AG10803 (cell line): ENCODE measurements at regions not wholly inside any gene's neighbourhood (a gene's known extent, or its start where the extent isn't known, plus 50 kb on each side); places are given as distances from the start of the nearest gene placed in this dataset.

ENCODE experiments used
- DNase-seq: peaks from one replicate; pipeline ENCODE4 v3.0.0; 2010; ENCODE audit warnings: low read depth
- H3K4me3 ChIP-seq: 2 replicates; pipeline ENCODE4 v1.5.1; 2011; ENCODE audit warnings: mild to moderate bottlenecking, low read length, control low read depth
- TF ChIP-seq, protein P1 (sequence below): conservative IDR thresholded peaks from 2 replicates; pipeline ENCODE4 v1.5.1; 2011; ENCODE audit warnings: mild to moderate bottlenecking, low read length, control low read depth, inconsistent platforms

DNA sequence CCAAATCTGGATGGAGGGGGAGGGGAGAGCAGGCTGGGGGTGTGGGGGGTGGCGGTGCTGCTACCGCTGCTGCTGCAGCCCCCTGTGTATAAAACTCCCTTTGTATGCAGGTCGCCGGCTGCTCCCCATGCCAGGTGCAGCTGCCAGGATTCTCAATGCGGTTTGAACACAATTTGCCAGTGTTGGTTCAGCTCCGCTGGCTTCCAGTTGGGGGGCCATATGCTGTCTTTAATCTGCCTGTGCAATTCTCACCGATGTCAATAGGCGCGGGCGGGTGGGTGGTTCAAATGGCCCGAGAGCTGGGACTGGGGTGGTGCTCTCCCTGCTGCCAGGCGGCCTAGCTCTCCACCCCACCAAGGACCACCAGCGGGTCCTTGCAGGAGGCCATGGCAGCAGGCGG is 257.6 kb downstream of the BCOR start:
- no peak overlapping the region for H3K4me3 ChIP-seq
- TF ChIP-seq, protein P1, sequence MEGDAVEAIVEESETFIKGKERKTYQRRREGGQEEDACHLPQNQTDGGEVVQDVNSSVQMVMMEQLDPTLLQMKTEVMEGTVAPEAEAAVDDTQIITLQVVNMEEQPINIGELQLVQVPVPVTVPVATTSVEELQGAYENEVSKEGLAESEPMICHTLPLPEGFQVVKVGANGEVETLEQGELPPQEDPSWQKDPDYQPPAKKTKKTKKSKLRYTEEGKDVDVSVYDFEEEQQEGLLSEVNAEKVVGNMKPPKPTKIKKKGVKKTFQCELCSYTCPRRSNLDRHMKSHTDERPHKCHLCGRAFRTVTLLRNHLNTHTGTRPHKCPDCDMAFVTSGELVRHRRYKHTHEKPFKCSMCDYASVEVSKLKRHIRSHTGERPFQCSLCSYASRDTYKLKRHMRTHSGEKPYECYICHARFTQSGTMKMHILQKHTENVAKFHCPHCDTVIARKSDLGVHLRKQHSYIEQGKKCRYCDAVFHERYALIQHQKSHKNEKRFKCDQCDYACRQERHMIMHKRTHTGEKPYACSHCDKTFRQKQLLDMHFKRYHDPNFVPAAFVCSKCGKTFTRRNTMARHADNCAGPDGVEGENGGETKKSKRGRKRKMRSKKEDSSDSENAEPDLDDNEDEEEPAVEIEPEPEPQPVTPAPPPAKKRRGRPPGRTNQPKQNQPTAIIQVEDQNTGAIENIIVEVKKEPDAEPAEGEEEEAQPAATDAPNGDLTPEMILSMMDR, result no peak
- no peak for DNase-seq

DNA sequence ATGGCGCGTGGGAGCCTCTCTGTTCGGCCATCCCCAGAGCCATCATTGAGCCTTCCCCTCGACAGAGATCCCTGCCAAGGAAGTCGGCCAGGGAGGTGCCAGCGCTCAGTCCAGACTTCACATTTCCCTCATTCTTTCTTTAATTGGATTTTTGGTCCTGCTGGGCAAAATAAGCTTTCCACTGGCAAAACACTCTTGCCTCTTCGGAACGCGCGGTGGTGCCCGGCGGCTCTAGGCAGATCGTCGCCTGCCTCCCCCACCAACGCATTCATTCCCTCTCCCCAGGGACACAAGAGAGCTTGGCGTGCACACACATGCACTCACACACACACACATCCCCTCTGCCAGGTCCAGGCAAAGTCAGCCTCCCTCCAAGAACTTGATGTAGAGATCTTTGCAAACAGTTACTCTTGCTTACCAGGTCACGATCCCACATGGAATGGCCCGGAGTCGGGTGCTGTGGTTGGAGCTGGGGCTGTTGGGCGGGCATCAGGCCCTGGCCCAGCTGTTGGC is 257.1 kb downstream of the BCOR start:
- TF ChIP-seq, protein P1, result no peak
- DNase-seq, result no peak
- H3K4me3 ChIP-seq, result no peak overlapping the region

DNA sequence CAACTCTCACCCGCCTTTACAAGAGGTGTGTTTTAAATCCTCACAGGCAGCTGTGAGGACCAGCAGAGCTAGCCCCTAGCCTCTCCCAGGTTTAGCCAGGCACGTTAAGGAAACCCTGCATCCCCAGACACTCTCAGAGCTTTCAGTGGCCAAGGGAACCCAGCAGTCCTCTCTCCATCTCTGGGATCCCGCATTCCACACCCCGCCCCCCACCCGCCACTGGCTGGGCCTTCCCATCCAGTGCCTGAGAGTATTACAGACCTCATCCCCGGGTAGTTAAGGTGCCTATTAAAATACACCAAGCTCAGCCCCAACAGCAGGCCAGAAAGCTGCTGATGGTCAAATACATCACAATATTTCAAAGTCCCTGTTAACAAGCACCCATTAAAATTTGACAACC is 256.2 kb downstream of the BCOR start:
- TF ChIP-seq, protein P1, result no peak
- no peak overlapping the region for H3K4me3 ChIP-seq
- DNase-seq, result no peak

DNA sequence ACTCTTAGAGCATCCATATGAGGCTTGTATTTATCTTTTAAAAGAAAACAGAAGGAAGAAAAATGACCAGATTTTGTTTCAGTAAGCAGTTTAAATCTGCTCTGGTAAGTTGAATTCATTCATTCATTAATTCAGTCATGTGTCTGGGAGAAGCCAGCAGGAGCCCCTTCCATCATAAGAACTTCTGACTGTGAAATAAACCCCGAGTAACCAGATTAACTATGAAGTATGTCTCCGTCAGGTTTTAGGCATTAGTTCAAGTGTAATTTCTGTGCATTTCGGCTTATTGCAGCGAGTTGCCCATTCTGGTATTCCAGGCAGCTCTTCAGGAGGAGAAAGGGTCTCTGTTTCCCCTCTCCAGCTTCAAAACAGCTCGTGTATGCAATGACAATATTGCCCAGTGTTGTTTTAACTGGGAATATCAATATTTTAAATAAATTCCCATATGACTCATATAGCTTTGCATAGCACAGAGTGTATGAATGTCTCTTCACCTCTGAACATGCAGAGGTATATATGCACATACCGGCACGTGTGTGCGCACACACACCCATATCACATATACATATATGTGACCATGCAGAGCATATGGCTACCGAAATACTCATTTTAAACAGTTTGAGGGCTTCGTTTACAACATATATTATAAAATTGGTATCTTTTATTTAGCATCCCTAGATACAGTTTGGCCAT is 255.3 kb downstream of the BCOR start:
- DNase-seq, result no peak
- H3K4me3 ChIP-seq, result no peak overlapping the region
- TF ChIP-seq, protein P1, result no peak

DNA sequence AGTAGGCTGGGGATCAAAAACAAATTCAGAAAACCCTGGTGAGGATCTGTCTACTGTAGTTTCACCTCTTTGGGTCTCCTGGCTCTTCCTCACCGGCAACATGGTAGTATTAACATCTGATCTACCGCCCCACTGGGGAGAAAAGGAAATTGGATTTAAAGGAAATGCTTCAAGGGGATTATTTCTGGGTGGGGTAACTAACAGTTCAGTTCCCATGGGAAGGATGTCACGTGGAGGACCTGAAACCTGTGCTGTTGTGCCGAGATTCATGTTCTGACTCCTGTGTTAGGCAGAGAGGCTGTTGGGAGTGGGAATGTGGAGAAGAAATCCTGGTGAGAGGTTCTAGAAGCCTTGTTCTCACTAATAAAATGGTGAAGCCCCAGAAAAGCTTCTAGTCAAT is 254.4 kb downstream of the BCOR start:
- DNase-seq, result no peak
- H3K4me3 ChIP-seq, result no peak overlapping the region
- TF ChIP-seq, protein P1, result no peak

DNA sequence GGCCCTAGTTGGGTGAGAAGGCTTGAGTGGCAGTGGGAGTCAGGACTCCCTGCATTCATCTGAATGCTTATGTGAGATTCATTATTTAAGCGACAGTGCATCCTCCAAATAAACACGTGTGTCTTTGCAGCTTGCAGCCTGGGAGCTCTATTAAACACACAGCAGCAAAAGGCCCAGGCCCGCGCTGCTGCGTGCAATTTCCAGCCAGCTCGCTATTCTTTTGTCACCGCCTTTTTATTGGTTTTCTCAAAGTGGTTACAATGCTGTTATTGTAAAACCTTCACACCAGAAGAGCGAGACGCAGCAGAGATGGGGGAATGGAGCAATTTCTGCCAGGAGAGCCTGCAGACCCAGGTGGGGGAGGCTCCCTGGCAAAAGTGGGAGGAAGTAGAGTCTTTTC is 252.5 kb downstream of the BCOR start:
- no peak overlapping the region for H3K4me3 ChIP-seq
- TF ChIP-seq, protein P1, result no peak
- DNase-seq, result no peak

DNA sequence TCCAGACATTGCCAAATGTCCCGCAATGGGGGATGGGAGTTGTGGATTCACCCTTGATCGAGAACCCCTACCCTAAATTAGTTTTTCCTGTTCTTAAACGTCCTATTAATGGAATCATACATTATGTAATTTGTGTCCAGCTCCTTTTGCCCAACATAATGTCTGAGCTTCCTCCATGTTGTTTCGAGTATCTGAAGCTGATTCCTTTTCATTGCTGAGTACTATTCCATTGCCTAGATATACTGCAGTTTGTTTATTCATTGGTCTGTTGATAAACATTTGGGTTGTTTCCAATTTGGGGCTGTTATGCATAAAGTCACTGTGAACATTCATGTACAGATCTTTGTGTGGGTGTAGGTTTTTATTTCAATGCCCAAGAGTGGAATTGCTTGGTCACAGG is 251.3 kb downstream of the BCOR start:
- no peak overlapping the region for H3K4me3 ChIP-seq
- TF ChIP-seq, protein P1, result no peak
- no peak for DNase-seq
